ENCODE measurements at regions not wholly inside any gene's neighbourhood (a gene's known extent, or its start where the extent isn't known, plus 50 kb on each side); places are given as distances from the start of the nearest gene placed in this dataset.

DNA sequence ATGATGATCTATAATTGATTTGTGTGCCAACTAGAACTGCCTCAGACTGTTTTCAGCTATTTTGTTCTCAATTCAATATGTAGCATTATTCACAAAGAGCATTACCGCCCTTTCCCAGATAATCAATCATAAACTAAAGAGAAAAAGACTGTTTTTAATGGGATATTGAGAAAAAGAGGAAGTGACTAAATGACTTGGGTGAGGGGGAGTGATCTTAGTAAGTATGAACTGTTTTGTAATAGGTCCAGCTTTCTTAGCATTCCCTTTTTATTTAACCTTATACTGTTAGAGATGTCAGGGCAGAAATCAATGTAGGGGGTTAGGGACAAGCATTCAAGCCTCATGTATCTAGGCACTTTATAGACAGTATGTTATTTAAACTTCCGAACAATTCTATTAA lies 157.8 kb upstream of the DPYD start:
- H3K4me3 ChIP-seq (ENCODE audit: low read depth, low read length): no peak overlapping the region
- H3K27ac ChIP-seq (ENCODE audit: low read depth, low read length): no peak overlapping the region
- no peaks in the 10 kb centered on the region for H3K27me3 ChIP-seq (ENCODE audit: insufficient read depth, low read length)
- no peak overlapping the region for H4K91ac ChIP-seq (ENCODE audit: low read depth, low read length)
- H3K79me2 ChIP-seq (ENCODE audit: control insufficient read depth, insufficient read depth, low read length, poor library complexity): no peaks in the 10 kb centered on the region
- no peak overlapping the region for H3K4me2 ChIP-seq (ENCODE audit: low read length)
- H3K9ac ChIP-seq (ENCODE audit: low read length): no peak overlapping the region
- no peaks in the 10 kb centered on the region for H3K36me3 ChIP-seq (ENCODE audit: control insufficient read depth in 1 of 2, insufficient read depth in 2 of 2, low read length in 2 of 2)
- no peak overlapping the region for H2BK120ac ChIP-seq (ENCODE audit: insufficient read depth, low read length, poor library complexity)
- H3K23ac ChIP-seq (ENCODE audit: low read length): no peak overlapping the region
- no peak for DNase-seq
- no peak overlapping the region for H2BK12ac ChIP-seq (ENCODE audit: low read length)
- no peak overlapping the region for H2AK5ac ChIP-seq (ENCODE audit: low read length)
- H2AFZ ChIP-seq (ENCODE audit: insufficient read depth, low read length, poor library complexity): no peak overlapping the region
- H4K8ac ChIP-seq (ENCODE audit: low read depth, low read length): no peak overlapping the region
- no peaks in the 10 kb centered on the region for H3K79me1 ChIP-seq (ENCODE audit: low read length)
- H3K14ac ChIP-seq (ENCODE audit: low read length): no peak overlapping the region
- no peak overlapping the region for H2BK5ac ChIP-seq (ENCODE audit: low read depth, low read length, poor library complexity)
- no peaks in the 10 kb centered on the region for H3K9me3 ChIP-seq (ENCODE audit: insufficient read depth, low read depth, low read length)
- no peak overlapping the region for H3K4ac ChIP-seq (ENCODE audit: low read depth, low read length)
- peaks cover 0 to under 1% of the 10 kb centered on the region in 2 experiments for H3K4me1 ChIP-seq (ENCODE audit: control insufficient read depth in 1 of 2, insufficient read depth in 2 of 2, low read length in 2 of 2)
- no peak overlapping the region for H4K12ac ChIP-seq (ENCODE audit: low read depth, low read length)
- WGBS (ENCODE audit: extremely low coverage, insufficient coverage, insufficient read length): no CpG with 5 or more reads among the region's 2 CpGs
- H3K18ac ChIP-seq (ENCODE audit: low read length): no peak overlapping the region

DNA sequence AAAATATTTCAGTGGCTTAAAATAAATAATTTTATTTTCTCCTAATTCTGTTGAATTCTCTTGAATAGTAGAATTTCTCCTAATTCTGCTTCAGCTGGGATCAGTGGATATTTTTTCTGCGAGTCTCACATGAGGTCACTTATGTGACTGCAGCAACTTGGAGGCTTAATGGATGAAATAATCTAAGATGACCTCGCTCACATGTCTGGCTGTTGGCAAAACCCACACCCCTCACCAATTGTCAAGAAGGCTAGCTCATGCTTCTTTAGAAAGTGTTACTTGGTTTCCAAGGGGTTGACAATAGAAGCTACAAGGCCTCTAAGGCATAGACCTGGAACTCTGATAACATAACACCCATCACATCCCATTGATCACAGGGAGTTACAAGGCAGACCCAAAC lies 156.9 kb upstream of the DPYD start:
- H3K4ac ChIP-seq (ENCODE audit: low read depth, low read length): no peak overlapping the region
- H3K79me2 ChIP-seq (ENCODE audit: control insufficient read depth, insufficient read depth, low read length, poor library complexity): no peaks in the 10 kb centered on the region
- H3K79me1 ChIP-seq (ENCODE audit: low read length): no peaks in the 10 kb centered on the region
- no peak overlapping the region for H4K12ac ChIP-seq (ENCODE audit: low read depth, low read length)
- H2AFZ ChIP-seq (ENCODE audit: insufficient read depth, low read length, poor library complexity): no peak overlapping the region
- no peak overlapping the region for H2BK120ac ChIP-seq (ENCODE audit: insufficient read depth, low read length, poor library complexity)
- H3K9me3 ChIP-seq (ENCODE audit: insufficient read depth, low read depth, low read length): no peaks in the 10 kb centered on the region
- H2BK5ac ChIP-seq (ENCODE audit: low read depth, low read length, poor library complexity): no peak overlapping the region
- H4K8ac ChIP-seq (ENCODE audit: low read depth, low read length): no peak overlapping the region
- H3K4me2 ChIP-seq (ENCODE audit: low read length): no peak overlapping the region
- H4K91ac ChIP-seq (ENCODE audit: low read depth, low read length): no peak overlapping the region
- no peak overlapping the region for H3K27ac ChIP-seq (ENCODE audit: low read depth, low read length)
- WGBS (ENCODE audit: extremely low coverage, insufficient coverage, insufficient read length): no CpG with 5 or more reads among the region's 2 CpGs
- no peak overlapping the region for H3K4me3 ChIP-seq (ENCODE audit: low read depth, low read length)
- DNase-seq: no peak
- no peak overlapping the region for H2AK5ac ChIP-seq (ENCODE audit: low read length)
- no peaks in the 10 kb centered on the region for H3K36me3 ChIP-seq (ENCODE audit: control insufficient read depth in 1 of 2, insufficient read depth in 2 of 2, low read length in 2 of 2)
- no peak overlapping the region for H3K23ac ChIP-seq (ENCODE audit: low read length)
- no peaks in the 10 kb centered on the region for H3K4me1 ChIP-seq (ENCODE audit: control insufficient read depth in 1 of 2, insufficient read depth in 2 of 2, low read length in 2 of 2)
- H3K27me3 ChIP-seq (ENCODE audit: insufficient read depth, low read length): no peaks in the 10 kb centered on the region
- H2BK12ac ChIP-seq (ENCODE audit: low read length): no peak overlapping the region
- H3K18ac ChIP-seq (ENCODE audit: low read length): no peak overlapping the region
- no peak overlapping the region for H3K9ac ChIP-seq (ENCODE audit: low read length)
- no peak overlapping the region for H3K14ac ChIP-seq (ENCODE audit: low read length)

DNA sequence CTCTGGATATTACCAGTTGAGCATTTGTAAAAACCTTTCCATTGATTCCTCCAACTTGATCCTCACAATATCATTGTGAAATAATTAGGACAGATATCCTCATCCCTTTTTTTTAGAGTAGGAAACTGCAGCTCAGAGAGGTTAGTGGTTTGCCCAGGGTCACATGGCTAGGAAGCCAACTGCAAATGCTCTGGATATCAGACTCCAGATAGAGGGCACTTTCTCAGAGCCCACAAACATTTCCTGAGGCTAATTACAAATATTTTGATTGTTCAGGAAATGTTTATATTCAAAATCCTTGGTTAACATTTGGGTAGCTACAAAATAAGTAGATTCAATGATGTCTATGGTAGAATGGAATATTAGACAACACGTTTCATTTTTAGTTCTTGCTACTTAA lies 154.8 kb upstream of the DPYD start:
- Histone ChIP-seq H3K27me3 (ENCODE audit: insufficient read depth, low read length) (no peaks in the 10 kb centered on the region), H2AFZ (ENCODE audit: insufficient read depth, low read length, poor library complexity) (no peak overlapping the region), H2AK5ac (ENCODE audit: low read length) (no peak overlapping the region), H3K9me3 (ENCODE audit: insufficient read depth, low read depth, low read length) (no peaks in the 10 kb centered on the region), H3K36me3 (ENCODE audit: control insufficient read depth in 1 of 2, insufficient read depth in 2 of 2, low read length in 2 of 2) (no peaks in the 10 kb centered on the region), H3K79me2 (ENCODE audit: control insufficient read depth, insufficient read depth, low read length, poor library complexity) (no peaks in the 10 kb centered on the region), H4K12ac (ENCODE audit: low read depth, low read length) (no peak overlapping the region), H3K27ac (ENCODE audit: low read depth, low read length) (no peak overlapping the region), H3K4me1 (ENCODE audit: control insufficient read depth in 1 of 2, insufficient read depth in 2 of 2, low read length in 2 of 2) (no peaks in the 10 kb centered on the region), H3K79me1 (ENCODE audit: low read length) (no peaks in the 10 kb centered on the region), H3K4ac (ENCODE audit: low read depth, low read length) (no peak overlapping the region), H2BK5ac (ENCODE audit: low read depth, low read length, poor library complexity) (no peak overlapping the region), H2BK12ac (ENCODE audit: low read length) (no peak overlapping the region), H3K4me3 (ENCODE audit: low read depth, low read length) (no peak overlapping the region), H2BK120ac (ENCODE audit: insufficient read depth, low read length, poor library complexity) (no peak overlapping the region), H4K91ac (ENCODE audit: low read depth, low read length) (no peak overlapping the region), H3K18ac (ENCODE audit: low read length) (no peak overlapping the region), H3K9ac (ENCODE audit: low read length) (no peak overlapping the region), H4K8ac (ENCODE audit: low read depth, low read length) (no peak overlapping the region), H3K23ac (ENCODE audit: low read length) (no peak overlapping the region), H3K4me2 (ENCODE audit: low read length) (no peak overlapping the region), H3K14ac (ENCODE audit: low read length) (no peak overlapping the region)
- DNase-seq: no peak
- no CpG with 5 or more reads among the region's 1 CpG for WGBS (ENCODE audit: extremely low coverage, insufficient coverage, insufficient read length)

DNA sequence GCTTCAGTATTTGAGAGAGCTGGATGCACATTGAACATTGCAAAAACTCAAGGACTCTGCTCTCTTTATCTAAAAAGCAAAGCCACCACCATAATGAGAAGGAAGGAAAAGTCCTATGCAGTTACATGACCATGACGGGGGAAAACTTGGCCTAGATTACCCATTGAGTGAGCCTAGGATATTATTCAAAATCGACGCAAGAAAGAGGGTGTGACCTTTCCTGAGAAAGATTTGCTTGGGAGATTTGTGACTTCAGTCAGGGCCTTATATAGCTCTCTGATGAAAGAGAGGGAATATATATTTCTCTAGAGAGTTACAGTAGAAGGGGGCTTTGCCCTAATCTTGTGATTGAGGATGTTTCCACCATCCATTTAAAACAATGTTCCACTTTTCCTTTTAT lies 153.0 kb upstream of the DPYD start:
- no peaks in the 10 kb centered on the region for H3K79me2 ChIP-seq (ENCODE audit: control insufficient read depth, insufficient read depth, low read length, poor library complexity)
- no peak overlapping the region for H3K4me3 ChIP-seq (ENCODE audit: low read depth, low read length)
- no peak overlapping the region for H4K8ac ChIP-seq (ENCODE audit: low read depth, low read length)
- no peak overlapping the region for H2AFZ ChIP-seq (ENCODE audit: insufficient read depth, low read length, poor library complexity)
- no peaks in the 10 kb centered on the region for H3K36me3 ChIP-seq (ENCODE audit: control insufficient read depth in 1 of 2, insufficient read depth in 2 of 2, low read length in 2 of 2)
- H2BK12ac ChIP-seq (ENCODE audit: low read length): no peak overlapping the region
- no peak overlapping the region for H3K9ac ChIP-seq (ENCODE audit: low read length)
- DNase-seq: no peak
- no CpG with 5 or more reads among the region's 3 CpGs for WGBS (ENCODE audit: extremely low coverage, insufficient coverage, insufficient read length)
- no peaks in the 10 kb centered on the region for H3K4me1 ChIP-seq (ENCODE audit: control insufficient read depth in 1 of 2, insufficient read depth in 2 of 2, low read length in 2 of 2)
- H4K91ac ChIP-seq (ENCODE audit: low read depth, low read length): no peak overlapping the region
- H4K12ac ChIP-seq (ENCODE audit: low read depth, low read length): no peak overlapping the region
- H3K79me1 ChIP-seq (ENCODE audit: low read length): no peaks in the 10 kb centered on the region
- no peak overlapping the region for H3K14ac ChIP-seq (ENCODE audit: low read length)
- no peak overlapping the region for H2BK120ac ChIP-seq (ENCODE audit: insufficient read depth, low read length, poor library complexity)
- H3K4me2 ChIP-seq (ENCODE audit: low read length): no peak overlapping the region
- no peak overlapping the region for H2BK5ac ChIP-seq (ENCODE audit: low read depth, low read length, poor library complexity)
- H3K27me3 ChIP-seq (ENCODE audit: insufficient read depth, low read length): no peaks in the 10 kb centered on the region
- H3K23ac ChIP-seq (ENCODE audit: low read length): no peak overlapping the region
- H3K4ac ChIP-seq (ENCODE audit: low read depth, low read length): no peak overlapping the region
- H3K27ac ChIP-seq (ENCODE audit: low read depth, low read length): no peak overlapping the region
- H3K9me3 ChIP-seq (ENCODE audit: insufficient read depth, low read depth, low read length): no peaks in the 10 kb centered on the region
- H2AK5ac ChIP-seq (ENCODE audit: low read length): no peak overlapping the region
- no peak overlapping the region for H3K18ac ChIP-seq (ENCODE audit: low read length)

All from trophoblast cell (in vitro differentiated cells and primary cell).